HS-27A (cell line): ENCODE measurements at regions not wholly inside any gene's neighbourhood (a gene's known extent, or its start where the extent isn't known, plus 50 kb on each side); places are given as distances from the start of the nearest gene placed in this dataset.
"Not testable (repeated sequence)": the region's sequence is repeated elsewhere in the genome, so short reads cannot be mapped to it uniquely, and the experiment has no call there.

Experiments used
- DNase-seq: peaks from one replicate; pipeline ENCODE4 v3.0.0-alpha.2; 2012; ENCODE audit warnings: low read depth, missing footprints

- no peak for DNase-seq
Measured at GRCh38 chr12:17097674-17098073, 491.7 kb upstream of the LMO3 start.

- no peak for DNase-seq
Measured at GRCh38 chr12:17084831-17085230, 478.9 kb upstream of the LMO3 start.

- DNase-seq = no peak
Measured at GRCh38 chr12:17079251-17079909, 473.4 kb upstream of the LMO3 start.

- no peak for DNase-seq
Measured at GRCh38 chr12:17077594-17077993, 471.6 kb upstream of the LMO3 start.

- DNase-seq = no peak
Measured at GRCh38 chr12:17076811-17077210, 470.8 kb upstream of the LMO3 start.

GRCh38 chr12:17076028-17076744, 470.2 kb upstream of the LMO3 start:
- DNase-seq = no peak

GRCh38 chr12:17064834-17065233, 458.9 kb upstream of the LMO3 start:
- no peak for DNase-seq

- DNase-seq = no peak
Measured at GRCh38 chr12:17062267-17063036, 456.5 kb upstream of the LMO3 start.

- DNase-seq = no peak
Measured at GRCh38 chr12:17060260-17060659, 454.3 kb upstream of the LMO3 start.

GRCh38 chr12:17056546-17056945, 450.6 kb upstream of the LMO3 start:
- DNase-seq = no peak

- DNase-seq = no peak
Measured at GRCh38 chr12:17038923-17039322, 433.0 kb upstream of the LMO3 start.

- DNase-seq = no peak
Measured at GRCh38 chr12:17035372-17035771, 429.4 kb upstream of the LMO3 start.

GRCh38 chr12:17030338-17030737, 424.4 kb upstream of the LMO3 start:
- no peak for DNase-seq

- no peak for DNase-seq
Measured at GRCh38 chr12:17028348-17028747, 422.4 kb upstream of the LMO3 start.

GRCh38 chr12:17025424-17025823, 419.5 kb upstream of the LMO3 start:
- DNase-seq = not testable (repeated sequence)

- DNase-seq = no peak
Measured at GRCh38 chr12:17020765-17021164, 414.8 kb upstream of the LMO3 start.

GRCh38 chr12:17017402-17017801, 411.4 kb upstream of the LMO3 start:
- no peak for DNase-seq

- DNase-seq = no peak
Measured at GRCh38 chr12:17016116-17016864, 410.3 kb upstream of the LMO3 start.

- no peak for DNase-seq
Measured at GRCh38 chr12:17015501-17015900, 409.5 kb upstream of the LMO3 start.

- not testable (repeated sequence) for DNase-seq
Measured at GRCh38 chr12:17007442-17008040, 401.6 kb upstream of the LMO3 start.

GRCh38 chr12:16998538-16998937, 392.6 kb upstream of the LMO3 start:
- DNase-seq = not testable (repeated sequence)

GRCh38 chr12:16984484-16984883, 378.5 kb upstream of the LMO3 start:
- DNase-seq = no peak
